Skeletal muscle cell (primary cell): ENCODE measurements at regions not wholly inside any gene's neighbourhood (a gene's known extent, or its start where the extent isn't known, plus 50 kb on each side); places are given as distances from the start of the nearest gene placed in this dataset.
"Not testable (repeated sequence)": the region's sequence is repeated elsewhere in the genome, so short reads cannot be mapped to it uniquely, and the experiment has no call there.

Experiments used
- DNase-seq: peaks from one replicate; pipeline ENCODE4 v3.0.0-alpha.2; 2010; ENCODE audit warnings: low read depth
- H3K4me3 ChIP-seq: 2 replicates; pipeline ENCODE4 v1.5.1; 2011; ENCODE audit warnings: low read depth, mild to moderate bottlenecking, control low read depth, low read length, moderate library complexity

- H3K4me3 ChIP-seq, result no peak overlapping the region
- peak; percentile 97 for DNase-seq
Measured at GRCh38 chr5:127206320-127207113, 84.1 kb upstream of the MEGF10 start.

DNA sequence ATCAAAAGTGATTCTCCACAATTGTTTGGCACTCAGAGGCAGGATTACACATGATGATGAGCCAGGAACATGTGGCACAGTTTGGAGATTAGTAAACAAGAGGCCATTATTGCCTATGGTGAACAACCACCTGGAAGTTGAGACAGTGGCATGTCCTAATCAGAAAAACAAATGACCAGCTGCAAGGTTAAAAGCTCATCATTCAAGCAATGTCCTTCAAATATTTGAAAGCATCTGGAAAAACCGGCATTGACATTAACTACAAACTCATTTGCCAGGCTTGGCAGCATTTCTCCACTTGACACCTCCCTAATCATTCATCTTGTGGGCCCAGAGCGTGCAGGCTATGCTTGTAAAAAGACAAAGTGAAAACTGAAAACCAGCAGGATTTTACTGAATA, 80.6 kb upstream of the MEGF10 start:
- no peak for DNase-seq
- H3K4me3 ChIP-seq, result no peak overlapping the region

DNA sequence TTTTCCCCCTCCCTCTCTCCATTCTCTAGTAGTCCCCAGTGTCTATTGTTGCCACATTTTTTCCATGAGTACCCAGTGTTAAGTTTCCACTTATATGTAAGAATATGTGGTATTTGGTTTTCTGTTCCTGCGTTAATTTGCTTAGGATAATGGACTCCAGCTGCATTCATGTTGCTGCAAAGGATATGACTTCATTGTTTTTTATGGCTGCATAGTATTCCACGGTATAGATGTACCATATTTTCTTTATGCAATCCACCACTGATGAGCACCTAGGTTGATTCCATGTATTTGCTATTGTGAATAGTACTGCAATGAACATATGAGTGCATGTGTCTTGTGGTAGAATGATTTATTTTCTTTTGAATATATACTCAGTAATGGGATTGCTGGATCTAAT, 77.4 kb upstream of the MEGF10 start:
- H3K4me3 ChIP-seq, result no peak overlapping the region
- DNase-seq, result no peak

- DNase-seq, result no peak
- no peak overlapping the region for H3K4me3 ChIP-seq
Measured at GRCh38 chr5:127216143-127216542, 74.5 kb upstream of the MEGF10 start.

GRCh38 chr5:127216898-127217675, 73.5 kb upstream of the MEGF10 start:
- DNase-seq, result no peak

GRCh38 chr5:127221936-127222335, 68.7 kb upstream of the MEGF10 start:
- H3K4me3 ChIP-seq, DNase-seq: not testable (repeated sequence)

More at GRCh38 chr5:127216898-127217675, 73.5 kb upstream of the MEGF10 start:
- H3K4me3 ChIP-seq, result no peak overlapping the region

DNA sequence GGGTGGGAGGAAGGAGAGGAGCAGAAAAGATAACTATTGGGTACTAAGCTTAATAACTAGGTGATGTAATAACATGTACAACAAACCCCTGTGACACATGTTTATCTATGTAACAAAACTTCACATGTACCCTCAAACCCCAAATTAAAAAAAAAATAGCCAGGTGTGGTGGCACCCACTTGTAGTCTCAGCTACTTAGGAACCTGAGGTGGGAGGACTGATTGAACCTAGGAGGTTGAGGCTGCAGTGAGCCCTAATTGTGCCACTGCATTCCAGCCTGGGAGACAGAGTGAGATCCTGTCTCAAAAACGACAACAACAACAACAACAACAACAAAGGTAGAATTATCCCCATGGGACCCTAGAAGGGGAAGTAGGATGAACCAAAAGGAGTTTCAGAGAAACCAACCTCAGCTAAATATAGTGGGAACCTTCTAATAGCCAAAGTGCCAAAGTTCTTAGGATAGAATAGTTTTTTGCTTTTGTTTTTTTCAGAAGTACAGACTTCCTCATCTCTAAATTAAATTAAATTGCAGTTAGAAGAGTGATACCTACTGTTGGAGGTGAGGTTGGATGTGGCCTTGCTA, 67.9 kb upstream of the MEGF10 start:
- not testable (repeated sequence) for H3K4me3 ChIP-seq, DNase-seq

DNA sequence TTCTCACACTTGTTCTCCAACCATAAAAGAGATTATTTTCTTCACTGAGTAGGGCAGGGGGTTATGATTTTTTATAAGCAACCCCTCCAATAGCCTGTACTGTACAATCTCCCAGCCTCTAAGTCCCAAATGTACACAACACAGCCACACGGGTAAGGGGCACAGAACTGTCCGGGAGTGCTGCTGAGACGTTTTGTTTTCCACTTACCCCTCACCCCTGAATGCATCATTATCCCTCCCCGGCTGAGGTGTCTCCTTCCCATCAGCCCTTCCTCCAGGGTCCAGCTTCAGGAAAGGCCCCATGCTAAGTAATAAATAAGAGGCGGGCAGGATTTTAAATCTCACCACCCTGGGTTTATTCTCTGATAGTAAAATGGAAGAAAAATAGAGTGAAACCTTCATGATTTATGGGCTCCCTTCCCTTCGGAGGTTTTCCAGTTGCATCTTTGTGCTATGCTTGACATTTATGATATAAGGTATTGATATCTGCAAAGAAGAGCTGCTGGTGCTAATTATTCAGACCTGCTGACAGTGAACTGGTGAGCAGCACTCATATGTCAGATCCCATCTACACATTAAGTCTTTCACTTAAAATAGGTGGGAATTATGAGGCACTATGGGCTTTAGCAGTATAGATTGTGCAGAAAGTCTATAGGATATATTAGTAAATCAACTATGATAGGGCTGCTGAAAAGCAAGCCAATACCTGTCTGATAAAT, 67.2 kb upstream of the MEGF10 start:
- no peak for DNase-seq
- H3K4me3 ChIP-seq, result no peak overlapping the region

- DNase-seq, result no peak
- H3K4me3 ChIP-seq, result no peak overlapping the region
Measured at GRCh38 chr5:127227881-127228280, 62.7 kb upstream of the MEGF10 start.

DNA sequence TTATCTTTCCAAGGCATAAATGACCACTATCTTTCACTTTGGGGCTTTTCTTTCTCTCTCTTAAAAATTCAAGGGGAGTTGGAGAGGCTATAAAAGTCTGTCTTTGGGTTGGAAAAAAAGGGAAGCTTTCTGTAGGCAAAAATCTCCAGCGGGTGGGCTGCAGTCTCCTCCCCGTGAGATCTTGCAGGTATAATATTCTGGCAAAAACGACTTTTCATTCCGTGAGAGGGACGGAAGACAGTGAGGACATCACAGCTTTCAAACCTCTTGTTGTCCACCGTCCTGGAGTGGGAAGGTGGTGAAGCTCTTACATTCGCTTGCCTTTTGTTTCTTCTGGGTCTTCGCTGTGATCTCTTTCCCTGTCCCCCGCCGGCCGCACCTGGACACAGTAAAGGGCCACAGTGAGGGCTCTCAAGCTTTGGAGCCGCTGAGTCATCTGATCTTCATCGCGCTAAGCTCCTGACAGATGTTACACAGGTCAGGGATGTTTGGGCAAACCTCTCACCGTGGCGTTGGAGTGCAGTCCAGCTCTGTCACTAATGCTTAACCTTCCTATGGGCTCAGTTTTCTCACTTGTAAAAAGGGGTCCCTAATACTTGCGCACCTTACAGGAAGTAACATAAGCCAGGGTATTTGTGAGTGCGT, 61.9 kb upstream of the MEGF10 start:
- DNase-seq, result no peak
- H3K4me3 ChIP-seq, result peak overlapping the region; percentile 49

DNA sequence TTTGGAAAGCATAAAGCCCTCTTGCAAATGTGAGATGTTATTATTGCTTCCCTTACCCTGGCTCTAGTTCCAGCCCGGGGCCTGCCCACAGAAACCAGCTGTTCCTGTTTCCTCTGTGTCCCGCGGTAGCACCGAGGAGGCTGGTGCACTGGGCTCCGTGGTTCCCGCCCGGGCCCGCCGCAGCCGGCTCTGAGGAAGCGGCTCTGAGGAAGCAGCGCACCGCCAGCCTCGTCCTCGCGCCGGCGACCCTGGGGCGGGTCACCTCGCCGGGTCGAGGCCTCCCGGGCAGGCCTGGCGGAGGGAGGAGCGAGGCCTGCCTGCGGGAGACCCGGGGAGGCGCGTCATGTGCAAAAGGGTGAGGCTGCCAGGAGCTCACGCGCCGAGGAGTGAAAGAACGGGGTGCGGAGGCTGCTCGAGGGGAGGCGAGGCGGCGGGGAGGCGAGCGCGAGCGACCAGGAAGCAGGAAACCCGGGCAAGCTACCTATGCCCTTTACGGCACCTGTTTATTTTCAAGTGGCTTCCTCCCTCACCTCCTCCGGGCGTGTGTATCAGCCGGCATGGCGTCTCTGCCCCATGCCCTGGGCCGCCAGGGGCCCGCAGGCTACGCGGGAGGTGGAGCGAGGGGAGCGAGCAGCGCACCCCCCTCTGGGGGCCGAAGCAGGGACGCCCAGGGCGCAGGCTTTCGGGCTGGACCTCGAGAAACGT, 61.3 kb upstream of the MEGF10 start:
- peak overlapping the region; percentile 49 for H3K4me3 ChIP-seq
- DNase-seq, result no peak

GRCh38 chr5:127231118-127231517, 59.5 kb upstream of the MEGF10 start:
- no peak for DNase-seq
- H3K4me3 ChIP-seq, result no peak overlapping the region

GRCh38 chr5:127233590-127233989, 57.0 kb upstream of the MEGF10 start:
- DNase-seq, result no peak
- no peak overlapping the region for H3K4me3 ChIP-seq

DNA sequence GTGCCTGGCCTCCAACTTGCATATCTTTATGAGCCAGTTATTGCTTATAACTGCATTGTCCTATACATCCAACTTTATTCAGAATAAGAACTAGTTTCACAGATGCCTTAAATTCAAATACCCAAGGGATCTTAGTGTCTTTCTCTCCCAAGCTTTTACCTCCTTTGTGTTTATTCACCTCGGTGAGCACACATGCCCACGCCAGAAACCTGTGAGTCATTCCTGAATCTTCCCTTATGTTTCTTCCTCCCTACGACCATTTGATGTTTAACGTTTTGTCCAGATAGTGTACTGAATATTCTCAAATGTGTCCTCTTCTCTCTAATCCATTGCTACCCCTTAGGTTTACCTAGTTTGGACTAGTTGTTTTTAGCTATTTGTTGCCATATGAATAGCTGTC, 55.5 kb upstream of the MEGF10 start:
- no peak overlapping the region for H3K4me3 ChIP-seq
- peak; percentile 13 for DNase-seq

- H3K4me3 ChIP-seq, result no peak overlapping the region
- DNase-seq, result no peak
Measured at GRCh38 chr5:127236254-127236653, 54.3 kb upstream of the MEGF10 start.
